H1 (cell line): ENCODE measurements at regions not wholly inside any gene's neighbourhood (a gene's known extent, or its start where the extent isn't known, plus 50 kb on each side); places are given as distances from the start of the nearest gene placed in this dataset.

ENCODE experiments used
- CTCF ChIA-PET: fragments of 300-600 bp; sonication (Branson Sonifier 250); formaldehyde crosslinking; loops from one replicate; lab custom pipeline; 2021; ENCODE audit not compliant: partially characterized antibody; lab: Charles Lee
- POLR2A ChIA-PET: fragments of 300-600 bp; sonication (Branson Sonifier 250); formaldehyde crosslinking; loops from one replicate; lab custom pipeline; 2021; ENCODE audit warnings: inconsistent platforms; ENCODE audit not compliant: partially characterized antibody; lab: Charles Lee
- DNase-seq, 2 experiments: peaks; one replicate each; pipeline versions ENCODE4 v3.0.0 to v3.0.0-alpha.2; 2010 to 2022; ENCODE audit warnings: low spot score in 2 of 2, low read depth in 1 of 2, mixed read lengths in 1 of 2
- FAIRE-seq: peaks from 2 replicates; lab custom pipeline; 2011; peaks lifted over from hg19 to GRCh38; lab: Jason Lieb, UNC
- H2AFZ ChIP-seq: 2 replicates; pipeline ENCODE4 v1.8.1; 2012; ENCODE audit warnings: low read length, inconsistent platforms
- H2AK5ac ChIP-seq: 2 replicates; pipeline ENCODE4 v1.6.1; 2013; ENCODE audit warnings: low read depth, low read length
- H2BK120ac ChIP-seq: replicated peaks from 2 replicates; pipeline ENCODE3; 2013; ENCODE audit warnings: low read depth, low read length, inconsistent platforms
- H2BK12ac ChIP-seq: 2 replicates; pipeline ENCODE4 v1.6.1; 2013; ENCODE audit warnings: low read depth, low read length
- H2BK15ac ChIP-seq: 2 replicates; pipeline ENCODE4 v1.6.1; 2013; ENCODE audit warnings: low read length
- H2BK20ac ChIP-seq: 2 replicates; pipeline ENCODE4 v1.6.1; 2013; ENCODE audit warnings: low read length
- H2BK5ac ChIP-seq: 2 replicates; pipeline ENCODE4 v1.6.1; 2013; ENCODE audit warnings: low read depth, low read length
- H3K14ac ChIP-seq: 2 replicates; pipeline ENCODE4 v1.6.1; 2013; ENCODE audit warnings: inconsistent platforms; ENCODE audit not compliant: insufficient read length
- H3K18ac ChIP-seq: 2 replicates; pipeline ENCODE4 v1.6.1; 2013; ENCODE audit warnings: low read length; ENCODE audit errors: extremely low read depth
- H3K23ac ChIP-seq: 2 replicates; pipeline ENCODE4 v1.6.1; 2013; ENCODE audit warnings: inconsistent platforms; ENCODE audit not compliant: insufficient read length
- H3K23me2 ChIP-seq: 2 replicates; pipeline ENCODE4 v1.6.1; 2013; ENCODE audit warnings: low read depth, low read length
- H3K27ac ChIP-seq: 2 replicates; pipeline ENCODE4 v1.6.1; 2011; ENCODE audit warnings: low read depth, low read length, inconsistent platforms
- H3K27me3 ChIP-seq, 4 experiments: replicated peaks in 1 of 4; 1 replicate in 1 of 4; 2 replicates in 3 of 4; pipeline versions ENCODE4 v1.6.1 to v1.8.1; 2011 to 2013; ENCODE audit warnings: low read length in 3 of 4, mild to moderate bottlenecking in 3 of 4, inconsistent platforms in 2 of 4, mixed read lengths in 2 of 4, moderate library complexity in 1 of 4; ENCODE audit not compliant: control insufficient read depth in 3 of 4, insufficient read depth in 3 of 4; ENCODE audit errors: extremely low read depth in 1 of 4
- H3K36me3 ChIP-seq, 4 experiments: 2 replicates each; pipeline versions ENCODE4 v1.6.1 to v1.8.1; 2011 to 2013; ENCODE audit warnings: mild to moderate bottlenecking in 4 of 4, low read length in 3 of 4, moderate library complexity in 2 of 4, control low read depth in 1 of 4, inconsistent platforms in 1 of 4; ENCODE audit not compliant: insufficient read depth in 4 of 4, control insufficient read depth in 2 of 4
- H3K4ac ChIP-seq: replicated peaks from 2 replicates; pipeline ENCODE3; 2013; ENCODE audit warnings: low read length, low read depth, mixed read lengths, inconsistent platforms; ENCODE audit not compliant: insufficient read length
- H3K4me1 ChIP-seq, 4 experiments: replicated peaks in 1 of 4; 1 replicate in 1 of 4; 2 replicates in 3 of 4; pipeline versions ENCODE4 v1.6.1 to v1.8.1; 2011 to 2013; ENCODE audit warnings: low read length in 3 of 4, inconsistent platforms in 2 of 4, mixed read lengths in 1 of 4; ENCODE audit not compliant: insufficient read depth in 4 of 4, control insufficient read depth in 3 of 4
- H3K4me2 ChIP-seq, 2 experiments: 2 replicates each; pipeline versions ENCODE4 v1.6.1 to v1.8.1; 2011 to 2013; ENCODE audit warnings: low read depth in 2 of 2, low read length in 2 of 2, control low read depth in 1 of 2, inconsistent platforms in 1 of 2, mild to moderate bottlenecking in 1 of 2; ENCODE audit not compliant: insufficient read depth in 1 of 2
- H3K4me3 ChIP-seq, 4 experiments: fragments of 200-600, 300-600 bp in 1 of 4; sonication (generic), shearing (Covaris generic), sonication (Bioruptor Twin) in 1 of 4; 2 replicates each; pipeline versions ENCODE4 v1.5.1 to v1.8.1; 2011 to 2016; ENCODE audit warnings: low read length in 4 of 4, low read depth in 3 of 4, control low read depth in 2 of 4, inconsistent platforms in 2 of 4, mild to moderate bottlenecking in 2 of 4, mixed read lengths in 1 of 4, moderate library complexity in 1 of 4; ENCODE audit not compliant: insufficient read depth in 2 of 4; ENCODE audit errors: extremely low read depth in 1 of 4
- H3K56ac ChIP-seq: replicated peaks from 2 replicates; pipeline ENCODE3; 2013; ENCODE audit warnings: low read depth, mild to moderate bottlenecking, mixed read lengths, low read length, inconsistent platforms; ENCODE audit not compliant: insufficient read length
- H3K79me1 ChIP-seq: 2 replicates; pipeline ENCODE4 v1.6.1; 2013; ENCODE audit warnings: low read depth, low read length, control low read depth
- H3K79me2 ChIP-seq, 2 experiments: 2 replicates each; pipeline versions ENCODE4 v1.6.1 to v1.8.1; 2012 to 2013; ENCODE audit warnings: low read length in 2 of 2, mild to moderate bottlenecking in 2 of 2, inconsistent platforms in 1 of 2; ENCODE audit not compliant: insufficient read depth in 2 of 2, control insufficient read depth in 1 of 2
- H3K9ac ChIP-seq, 4 experiments: replicated peaks in 1 of 4; 1 replicate in 1 of 4; 2 replicates in 3 of 4; pipeline versions ENCODE4 v1.6.1 to v1.8.1; 2011 to 2013; ENCODE audit warnings: low read depth in 3 of 4, low read length in 3 of 4, control low read depth in 2 of 4, mild to moderate bottlenecking in 2 of 4, moderate library complexity in 2 of 4, inconsistent platforms in 1 of 4; ENCODE audit errors: extremely low read depth in 1 of 4
- H3K9me3 ChIP-seq, 2 experiments: 2 replicates each; pipeline versions ENCODE4 v1.6.1 to v1.8.1; 2012 to 2013; ENCODE audit warnings: mild to moderate bottlenecking in 2 of 2, moderate library complexity in 2 of 2, control low read depth in 1 of 2, inconsistent platforms in 1 of 2, low read depth in 1 of 2, low read length in 1 of 2, mixed read lengths in 1 of 2; ENCODE audit not compliant: insufficient read depth in 2 of 2
- H4K20me1 ChIP-seq, 2 experiments: replicated peaks in 1 of 2; 2 replicates each; pipeline versions ENCODE3 to v1.8.1; 2011 to 2013; ENCODE audit warnings: inconsistent platforms in 2 of 2, low read length in 2 of 2, mild to moderate bottlenecking in 1 of 2; ENCODE audit not compliant: insufficient read depth in 2 of 2, control insufficient read depth in 1 of 2
- H4K5ac ChIP-seq: 2 replicates; pipeline ENCODE4 v1.6.1; 2013; ENCODE audit warnings: low read length, low read depth, mixed read lengths, inconsistent platforms; ENCODE audit not compliant: insufficient read length
- H4K8ac ChIP-seq: 2 replicates; pipeline ENCODE4 v1.8.0; 2013; ENCODE audit warnings: mild to moderate bottlenecking, moderate library complexity, low read length, inconsistent platforms; ENCODE audit not compliant: insufficient read depth; ENCODE audit errors: extremely low read depth
- H4K91ac ChIP-seq: replicated peaks from 2 replicates; pipeline ENCODE3; 2013; ENCODE audit warnings: low read length, mixed read lengths, inconsistent platforms; ENCODE audit not compliant: insufficient read length
- CHD2 ChIP-seq: IDR thresholded peaks from 2 replicates; pipeline ENCODE4 v1.6.1; 2012; ENCODE audit warnings: low read length, improper control_type of control experiment
- CTBP2 ChIP-seq: IDR thresholded peaks from 2 replicates; pipeline ENCODE4 v1.7.0; 2011; ENCODE audit warnings: borderline replicate concordance, mild to moderate bottlenecking, moderate library complexity, mixed read lengths, low read length; ENCODE audit not compliant: insufficient read depth, insufficient read length
- GABPA ChIP-seq: IDR thresholded peaks from 2 replicates; pipeline ENCODE4 v1.6.1; 2011; ENCODE audit warnings: mild to moderate bottlenecking, low read length, moderate library complexity, borderline replicate concordance; ENCODE audit not compliant: insufficient read depth
- HDAC6 ChIP-seq: IDR thresholded peaks from one replicate; pipeline ENCODE4 v1.7.1; 2012; ENCODE audit warnings: low read depth, mild to moderate bottlenecking, inconsistent platforms, low read length, moderate library complexity
- JUN ChIP-seq: IDR thresholded peaks from 2 replicates; pipeline ENCODE4 v1.6.1; 2011; ENCODE audit warnings: low read depth, mild to moderate bottlenecking, improper control_type of control experiment, low read length
- KDM1A ChIP-seq: fragments of 200-600, 300-600 bp; sonication (generic); IDR thresholded peaks from 2 replicates; pipeline ENCODE4 v1.7.1; 2016; ENCODE audit warnings: mild to moderate bottlenecking, low read length, borderline replicate concordance
- KDM4A ChIP-seq: IDR thresholded peaks from one replicate; pipeline ENCODE4 v1.7.1; 2012; ENCODE audit warnings: low read depth, mild to moderate bottlenecking, moderate library complexity, low read length, inconsistent platforms; ENCODE audit not compliant: severe bottlenecking
- RAD21 ChIP-seq, 2 experiments: IDR thresholded peaks in 1 of 2; conservative IDR thresholded peaks in 1 of 2; 2 replicates each; pipeline ENCODE4 v1.6.1; 2011; ENCODE audit warnings: low read depth in 2 of 2, low read length in 2 of 2, improper control_type of control experiment in 1 of 2, inconsistent platforms in 1 of 2, mild to moderate bottlenecking in 1 of 2, moderate library complexity in 1 of 2
- SIRT6 ChIP-seq: IDR thresholded peaks from one replicate; pipeline ENCODE4 v1.7.1; 2012; ENCODE audit warnings: low read length, inconsistent platforms
- SP4 ChIP-seq: IDR thresholded peaks from 2 replicates; pipeline ENCODE4 v1.6.1; 2012; ENCODE audit warnings: low read length, inconsistent platforms
- SRF ChIP-seq: IDR thresholded peaks from 2 replicates; pipeline ENCODE4 v1.6.1; 2011; ENCODE audit warnings: mild to moderate bottlenecking, low read depth, low read length, moderate library complexity
- WGBS, 2 experiments: shearing (Covaris generic) in 1 of 2; methylation state at CpG; one replicate each; pipeline versions ENCODE4 v1.1.6 to v1.1.7; 2013 to 2015; ENCODE audit warnings: low lambda C conversion rate in 2 of 2, mixed read lengths in 2 of 2, inconsistent platforms in 1 of 2, low coverage in 1 of 2, missing lambda C conversion rate in 1 of 2; ENCODE audit not compliant: insufficient replicate concordance in 2 of 2, insufficient coverage in 1 of 2, insufficient read length in 1 of 2; ENCODE audit errors: extremely low coverage in 1 of 2, missing lambda C conversion rate in 1 of 2; 5-methylcytosine and 5-hydroxymethylcytosine counted together
- TF ChIP-seq, protein P1 (sequence below), 3 experiments: IDR thresholded peaks; 1 replicate in 2 of 3; 2 replicates in 1 of 3; pipeline versions ENCODE4 v1.5.1 to v1.6.1; 2011; ENCODE audit warnings: low read length in 3 of 3, mild to moderate bottlenecking in 3 of 3, inconsistent platforms in 2 of 3, low read depth in 1 of 3, moderate library complexity in 1 of 3; ENCODE audit not compliant: insufficient read depth in 1 of 3; ENCODE audit errors: control extremely low read depth in 1 of 3

DNA sequence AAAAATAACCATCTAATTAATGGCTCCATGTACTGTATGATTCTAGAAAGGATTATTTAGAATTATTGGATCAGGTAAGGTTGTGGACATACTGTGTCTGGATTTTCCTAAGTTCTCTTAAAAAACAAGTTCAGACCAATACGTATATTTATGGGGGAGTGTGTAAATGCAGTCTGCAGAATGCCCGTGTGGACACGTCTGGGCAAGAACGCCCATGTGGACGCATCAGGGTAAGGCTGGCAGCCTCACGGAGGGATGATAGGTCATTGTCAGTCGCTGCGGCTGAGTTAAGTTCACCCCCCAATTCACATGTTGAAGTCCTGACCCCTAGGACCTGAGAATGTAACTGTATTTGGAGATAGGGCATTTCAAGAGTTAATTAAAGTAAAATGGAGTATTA is 160.0 kb upstream of the SHH start:
- CTCF ChIA-PET, result no interaction called here
- 86% methylated on average over 8 of the region's 8 CpGs; no CpG with 5 or more reads in 1 of the 2 experiments for WGBS, 2 experiments
- H3K27me3 ChIP-seq, result no peaks in the 10 kb centered on the region
- TF ChIP-seq CHD2 (no peak), SP4 (no peak), SIRT6 (no peak), HDAC6 (no peak), SRF (no peak), RAD21 (IDR thresholded peaks at IDR 0.05 in 1 of 2, conservative IDR thresholded peaks at IDR 0.05 in 1 of 2; ENCODE audit: low read depth in 2 of 2, low read length in 2 of 2) (no peak), GABPA (no peak), CTBP2 (no peak), JUN (no peak), KDM4A (no peak), KDM1A (no peak)
- TF ChIP-seq, protein P1, sequence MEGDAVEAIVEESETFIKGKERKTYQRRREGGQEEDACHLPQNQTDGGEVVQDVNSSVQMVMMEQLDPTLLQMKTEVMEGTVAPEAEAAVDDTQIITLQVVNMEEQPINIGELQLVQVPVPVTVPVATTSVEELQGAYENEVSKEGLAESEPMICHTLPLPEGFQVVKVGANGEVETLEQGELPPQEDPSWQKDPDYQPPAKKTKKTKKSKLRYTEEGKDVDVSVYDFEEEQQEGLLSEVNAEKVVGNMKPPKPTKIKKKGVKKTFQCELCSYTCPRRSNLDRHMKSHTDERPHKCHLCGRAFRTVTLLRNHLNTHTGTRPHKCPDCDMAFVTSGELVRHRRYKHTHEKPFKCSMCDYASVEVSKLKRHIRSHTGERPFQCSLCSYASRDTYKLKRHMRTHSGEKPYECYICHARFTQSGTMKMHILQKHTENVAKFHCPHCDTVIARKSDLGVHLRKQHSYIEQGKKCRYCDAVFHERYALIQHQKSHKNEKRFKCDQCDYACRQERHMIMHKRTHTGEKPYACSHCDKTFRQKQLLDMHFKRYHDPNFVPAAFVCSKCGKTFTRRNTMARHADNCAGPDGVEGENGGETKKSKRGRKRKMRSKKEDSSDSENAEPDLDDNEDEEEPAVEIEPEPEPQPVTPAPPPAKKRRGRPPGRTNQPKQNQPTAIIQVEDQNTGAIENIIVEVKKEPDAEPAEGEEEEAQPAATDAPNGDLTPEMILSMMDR (IDR thresholded peaks at IDR 0.05; ENCODE audit: control extremely low read depth in 1 of 3, insufficient read depth in 1 of 3, low read depth in 1 of 3, low read length in 3 of 3), result no peak

More for the DNA sequence above, 160.0 kb upstream of the SHH start:
- H3K9me3 ChIP-seq, result no peaks in the 10 kb centered on the region
- H4K20me1 ChIP-seq, result no peaks in the 10 kb centered on the region
- no peak overlapping the region for H3K4me3 ChIP-seq
- H4K8ac ChIP-seq, result no peak overlapping the region
- H3K18ac ChIP-seq, result no peak overlapping the region
- H2BK120ac ChIP-seq, result no peak overlapping the region
- H2BK12ac ChIP-seq, result no peak overlapping the region
- no peak overlapping the region for H4K5ac ChIP-seq
- no peak overlapping the region for H2BK20ac ChIP-seq
- H3K23ac ChIP-seq, result no peak overlapping the region
- no peaks in the 10 kb centered on the region for H3K23me2 ChIP-seq
- DNase-seq (no peak), FAIRE-seq (no peak)
- no peaks in the 10 kb centered on the region for H3K36me3 ChIP-seq
- H2BK5ac ChIP-seq, result no peak overlapping the region
- POLR2A ChIA-PET, result no interaction called here
- H3K4me1 ChIP-seq, result no peaks in the 10 kb centered on the region; a peak in 1 of 7 replicates
- H3K79me2 ChIP-seq, result no peaks in the 10 kb centered on the region
- no peak overlapping the region for H3K9ac ChIP-seq
- no peak overlapping the region for H4K91ac ChIP-seq
- H3K79me1 ChIP-seq, result no peaks in the 10 kb centered on the region
- no peak overlapping the region for H3K56ac ChIP-seq
- H3K14ac ChIP-seq, result no peak overlapping the region
- H3K4ac ChIP-seq, result no peak overlapping the region
- no peak overlapping the region for H2AFZ ChIP-seq
- no peak overlapping the region for H3K27ac ChIP-seq
- H2BK15ac ChIP-seq, result no peak overlapping the region
- no peak overlapping the region for H2AK5ac ChIP-seq
- H3K4me2 ChIP-seq, result no peak overlapping the region
